ENCODE measurements at regions not wholly inside any gene's neighbourhood (a gene's known extent, or its start where the extent isn't known, plus 50 kb on each side); places are given as distances from the start of the nearest gene placed in this dataset.
"Not testable (repeated sequence)": the region's sequence is repeated elsewhere in the genome, so short reads cannot be mapped to it uniquely, and the experiment has no call there.

DNA sequence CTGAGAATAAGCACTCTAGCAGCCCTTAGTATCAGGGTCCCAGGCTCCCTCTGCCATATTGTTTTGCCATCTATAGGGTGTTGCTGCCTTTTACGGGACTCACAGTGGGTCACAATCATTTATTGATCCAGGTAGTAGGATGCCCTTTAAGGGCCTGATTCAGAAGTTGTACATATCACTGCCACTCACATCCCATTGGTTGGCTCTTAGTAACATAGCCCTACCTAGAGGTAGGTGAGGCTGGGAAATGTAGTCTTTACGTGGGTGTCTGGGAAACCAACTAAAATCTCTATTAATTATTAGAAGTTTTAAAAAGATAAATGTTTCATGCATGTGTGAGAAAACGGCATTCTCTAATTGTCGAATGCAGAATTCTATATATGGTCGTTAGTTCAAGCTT is 78.8 kb upstream of the ATP5PO start:
- peaks cover 5% of the 10 kb centered on the region for H3K9me3 ChIP-seq (ENCODE audit: control insufficient read depth, low read depth, low read length)
- H3K4me3 ChIP-seq (ENCODE audit: low read length) = no peak overlapping the region
- DNase-seq = no peak
- no peaks in the 10 kb centered on the region for H3K36me3 ChIP-seq (ENCODE audit: control insufficient read depth, insufficient read depth, low read length)
- 87% methylated on average over 3 of the region's 5 CpGs for WGBS (ENCODE audit: insufficient coverage, low lambda C conversion rate)
- H3K4me1 ChIP-seq (ENCODE audit: control insufficient read depth, insufficient read depth, low read length) = peaks cover 8% of the 10 kb centered on the region
- no peak overlapping the region for H3K27ac ChIP-seq (ENCODE audit: low read length)
- no peaks in the 10 kb centered on the region for H3K27me3 ChIP-seq (ENCODE audit: control insufficient read depth, insufficient read depth, low read length)

DNA sequence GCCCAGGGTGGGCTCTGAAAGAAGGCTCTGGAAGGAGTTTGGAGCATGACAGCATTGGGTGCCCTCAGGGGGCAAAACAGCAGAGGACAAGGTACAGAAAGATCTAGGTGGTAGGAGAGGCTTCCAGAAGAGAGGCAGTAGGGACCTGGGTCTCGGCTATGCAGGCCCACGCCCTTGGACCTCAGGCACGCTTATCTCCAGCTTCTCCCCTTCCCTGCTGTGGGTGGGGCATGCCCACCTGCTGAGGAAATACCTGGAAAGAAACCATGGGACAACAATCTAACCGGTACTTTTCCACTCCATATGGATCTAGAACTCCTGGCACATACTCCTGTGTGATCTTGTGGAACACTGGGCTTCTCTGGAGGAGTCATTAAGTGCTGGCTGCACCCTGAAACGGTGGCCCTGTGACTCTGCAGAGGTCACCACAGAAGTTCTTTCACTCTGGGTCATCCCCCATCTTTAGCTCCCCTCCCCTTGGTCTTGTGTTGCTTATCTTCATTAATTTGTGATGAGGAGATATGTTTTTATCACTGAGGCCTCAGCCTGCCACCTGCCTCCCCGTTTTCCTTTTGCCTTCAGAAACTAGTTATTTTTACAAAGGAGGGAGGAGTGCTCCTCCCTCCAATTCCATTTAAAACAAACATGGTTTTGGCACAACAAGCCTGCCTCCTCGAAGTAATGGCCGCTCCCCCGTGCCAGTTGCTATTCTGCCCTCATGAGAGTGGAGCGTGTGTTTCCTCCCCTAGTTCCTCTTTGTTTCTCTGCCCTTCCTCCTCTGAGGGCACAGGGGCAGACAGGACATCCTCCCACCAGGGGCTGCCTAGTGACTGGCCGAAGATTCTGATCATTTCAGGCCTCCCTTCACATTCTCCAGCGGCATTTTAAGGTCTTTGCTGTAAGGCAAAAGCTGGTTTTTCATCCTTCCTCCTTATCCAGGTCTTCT is 78.0 kb upstream of the ATP5PO start:
- DNase-seq = peak in 1 of 2 donors; percentile 51
- WGBS (ENCODE audit: insufficient coverage, low lambda C conversion rate) = 67% methylated on average over 1 of the region's 12 CpGs
- peaks cover 5% of the 10 kb centered on the region for H3K9me3 ChIP-seq (ENCODE audit: control insufficient read depth, low read depth, low read length)
- H3K27ac ChIP-seq (ENCODE audit: low read length) = no peak overlapping the region
- no peaks in the 10 kb centered on the region for H3K36me3 ChIP-seq (ENCODE audit: control insufficient read depth, insufficient read depth, low read length)
- H3K27me3 ChIP-seq (ENCODE audit: control insufficient read depth, insufficient read depth, low read length) = no peaks in the 10 kb centered on the region
- H3K4me3 ChIP-seq (ENCODE audit: low read length) = no peak overlapping the region
- peaks cover 8% of the 10 kb centered on the region for H3K4me1 ChIP-seq (ENCODE audit: control insufficient read depth, insufficient read depth, low read length)

DNA sequence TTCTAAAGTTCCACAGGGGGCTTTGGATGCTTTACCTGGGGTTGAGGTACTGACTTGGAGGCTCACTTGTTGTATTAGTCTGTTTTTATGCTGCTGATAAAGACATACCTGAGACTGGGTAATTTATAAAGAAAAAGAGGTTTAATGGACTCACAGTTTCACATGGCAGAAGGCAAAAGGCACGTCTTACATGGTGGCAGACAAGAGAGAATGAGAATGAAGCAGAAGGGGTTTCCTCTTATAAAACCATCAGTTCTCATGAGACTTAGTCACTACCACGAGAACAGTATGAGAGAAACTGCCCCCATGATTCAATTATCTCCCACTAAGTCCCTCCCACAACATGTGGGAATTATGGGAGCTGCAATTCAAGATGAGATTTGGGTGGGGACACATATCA is 76.8 kb upstream of the ATP5PO start:
- not testable (repeated sequence) for DNase-seq; H3K4me3 ChIP-seq (ENCODE audit: low read length); H3K9me3 ChIP-seq (ENCODE audit: control insufficient read depth, low read depth, low read length); H3K27ac ChIP-seq (ENCODE audit: low read length); H3K27me3 ChIP-seq (ENCODE audit: control insufficient read depth, insufficient read depth, low read length); H3K4me1 ChIP-seq (ENCODE audit: control insufficient read depth, insufficient read depth, low read length); H3K36me3 ChIP-seq (ENCODE audit: control insufficient read depth, insufficient read depth, low read length)
- no CpG with 5 or more reads among the region's 2 CpGs for WGBS (ENCODE audit: insufficient coverage, low lambda C conversion rate)

DNA sequence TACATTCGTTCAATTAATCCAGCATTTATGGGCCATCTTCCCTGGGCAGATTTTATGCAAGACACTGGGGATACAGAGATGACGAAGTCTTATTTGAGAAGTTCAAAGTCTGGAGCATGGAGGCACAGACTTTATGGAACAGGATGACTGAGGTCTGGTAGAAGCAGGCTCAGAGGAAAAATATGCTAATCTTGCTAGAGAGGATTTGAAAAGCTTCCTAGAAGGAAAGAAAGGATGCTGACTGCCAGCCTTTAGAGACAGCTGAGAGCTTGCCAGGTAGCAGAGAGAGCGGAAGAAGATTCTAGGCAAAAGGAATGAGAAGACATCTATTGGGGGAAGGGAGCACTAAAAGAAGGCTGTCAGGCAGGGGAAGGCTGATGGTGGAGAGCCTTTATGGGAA is 75.5 kb upstream of the ATP5PO start:
- H3K27ac ChIP-seq (ENCODE audit: low read length) = no peak overlapping the region
- H3K4me1 ChIP-seq (ENCODE audit: control insufficient read depth, insufficient read depth, low read length) = peaks cover 8% of the 10 kb centered on the region
- H3K4me3 ChIP-seq (ENCODE audit: low read length) = no peak overlapping the region
- no peaks in the 10 kb centered on the region for H3K36me3 ChIP-seq (ENCODE audit: control insufficient read depth, insufficient read depth, low read length)
- H3K27me3 ChIP-seq (ENCODE audit: control insufficient read depth, insufficient read depth, low read length) = no peaks in the 10 kb centered on the region
- WGBS (ENCODE audit: insufficient coverage, low lambda C conversion rate) = no CpG with 5 or more reads among the region's 3 CpGs
- no peak for DNase-seq
- no peaks in the 10 kb centered on the region for H3K9me3 ChIP-seq (ENCODE audit: control insufficient read depth, low read depth, low read length)

DNA sequence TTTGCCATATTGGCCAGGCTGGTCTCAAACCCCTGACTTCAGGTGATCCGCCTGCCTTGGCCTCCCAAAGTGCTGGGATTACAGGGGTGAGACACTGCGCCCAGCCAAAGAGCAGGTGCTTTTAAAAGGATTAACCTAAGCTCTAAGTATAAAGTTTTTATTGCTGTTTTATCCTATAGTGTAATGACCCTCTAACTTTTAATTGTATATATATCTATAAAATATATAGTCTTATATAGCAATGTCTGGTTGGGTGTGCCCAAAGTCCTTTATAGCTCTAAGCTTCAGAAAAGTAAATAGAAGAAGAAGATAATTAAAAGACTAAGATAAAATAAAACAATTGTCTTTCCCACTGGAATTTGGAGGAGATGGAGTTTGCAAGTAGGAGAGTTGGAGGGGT is 73.8 kb upstream of the ATP5PO start:
- Histone ChIP-seq H3K27ac (ENCODE audit: low read length) (no peak overlapping the region), H3K27me3 (ENCODE audit: control insufficient read depth, insufficient read depth, low read length) (no peaks in the 10 kb centered on the region), H3K36me3 (ENCODE audit: control insufficient read depth, insufficient read depth, low read length) (no peaks in the 10 kb centered on the region), H3K4me3 (ENCODE audit: low read length) (no peak overlapping the region), H3K9me3 (ENCODE audit: control insufficient read depth, low read depth, low read length) (peaks cover 5% of the 10 kb centered on the region), H3K4me1 (ENCODE audit: control insufficient read depth, insufficient read depth, low read length) (peaks cover 8% of the 10 kb centered on the region)
- DNase-seq = no peak
- no CpG with 5 or more reads among the region's 2 CpGs for WGBS (ENCODE audit: insufficient coverage, low lambda C conversion rate)

DNA sequence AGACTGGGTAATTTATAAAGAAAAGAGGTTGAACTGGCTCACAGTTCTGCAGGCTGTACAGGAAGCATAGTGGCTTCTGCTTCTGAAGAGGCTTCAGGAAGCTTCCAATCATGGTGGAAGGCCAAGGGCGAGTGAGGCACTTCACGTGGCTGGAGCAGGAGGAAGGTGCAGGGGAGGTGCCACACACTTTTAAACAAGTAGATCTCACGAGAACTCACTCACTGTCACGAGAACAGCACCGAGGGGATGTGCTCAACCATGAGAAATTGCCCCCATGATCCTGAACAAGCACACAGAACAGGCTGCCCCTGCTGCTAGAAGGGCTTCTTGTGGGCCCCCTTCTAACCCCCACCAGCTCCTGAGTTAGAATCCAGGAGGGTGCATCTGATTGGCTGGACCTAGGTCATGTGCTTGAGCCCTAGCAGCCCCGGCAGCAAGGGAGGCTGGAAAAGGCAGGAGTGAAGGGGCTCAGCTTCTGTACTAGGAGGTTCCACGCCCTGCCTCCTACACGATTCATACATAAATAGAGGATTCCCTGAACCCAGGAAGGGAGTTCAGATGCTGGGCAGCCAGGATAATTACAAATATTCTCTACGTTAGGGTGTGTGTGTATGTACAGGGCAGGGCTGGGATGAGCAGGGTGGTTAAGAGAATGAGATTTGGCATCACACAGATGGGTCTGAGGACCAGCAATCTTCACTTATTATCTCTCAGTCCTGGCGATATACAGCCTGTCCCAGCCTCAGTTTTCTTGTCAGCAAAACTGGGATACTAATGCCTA is 72.8 kb upstream of the ATP5PO start:
- Histone ChIP-seq H3K4me1 (ENCODE audit: control insufficient read depth, insufficient read depth, low read length) (peaks cover 5% of the 10 kb centered on the region), H3K4me3 (ENCODE audit: low read length) (no peak overlapping the region), H3K9me3 (ENCODE audit: control insufficient read depth, low read depth, low read length) (peaks cover 5% of the 10 kb centered on the region), H3K27me3 (ENCODE audit: control insufficient read depth, insufficient read depth, low read length) (no peaks in the 10 kb centered on the region), H3K27ac (ENCODE audit: low read length) (no peak overlapping the region), H3K36me3 (ENCODE audit: control insufficient read depth, insufficient read depth, low read length) (no peaks in the 10 kb centered on the region)
- WGBS (ENCODE audit: insufficient coverage, low lambda C conversion rate) = no CpG with 5 or more reads among the region's 10 CpGs
- no peak for DNase-seq

DNA sequence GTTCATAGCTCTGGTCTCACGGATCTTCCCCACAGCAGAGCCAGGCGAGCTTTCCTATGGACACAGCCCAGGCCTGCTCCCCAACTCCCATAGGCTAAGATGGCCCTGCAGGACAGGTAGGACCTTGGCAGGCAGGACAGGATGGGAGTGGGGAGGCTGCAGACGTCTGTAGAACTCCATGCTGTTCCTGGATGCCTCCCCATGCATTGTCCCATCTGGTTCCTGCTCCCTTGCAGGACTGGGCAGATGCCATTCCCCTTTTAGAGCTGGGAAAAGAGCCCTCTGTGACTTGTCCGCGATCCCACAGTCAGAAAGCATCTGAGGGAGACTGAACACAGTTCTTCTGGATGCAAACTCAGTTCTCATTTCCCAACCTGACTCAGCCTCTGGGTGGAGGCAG is 71.9 kb upstream of the ATP5PO start:
- no peak overlapping the region for H3K27ac ChIP-seq (ENCODE audit: low read length)
- H3K4me3 ChIP-seq (ENCODE audit: low read length) = no peak overlapping the region
- DNase-seq = no peak
- 100% methylated on average over 2 of the region's 5 CpGs for WGBS (ENCODE audit: insufficient coverage, low lambda C conversion rate)
- H3K36me3 ChIP-seq (ENCODE audit: control insufficient read depth, insufficient read depth, low read length) = no peaks in the 10 kb centered on the region
- H3K9me3 ChIP-seq (ENCODE audit: control insufficient read depth, low read depth, low read length) = peaks cover 5% of the 10 kb centered on the region
- no peaks in the 10 kb centered on the region for H3K4me1 ChIP-seq (ENCODE audit: control insufficient read depth, insufficient read depth, low read length)
- no peaks in the 10 kb centered on the region for H3K27me3 ChIP-seq (ENCODE audit: control insufficient read depth, insufficient read depth, low read length)

DNA sequence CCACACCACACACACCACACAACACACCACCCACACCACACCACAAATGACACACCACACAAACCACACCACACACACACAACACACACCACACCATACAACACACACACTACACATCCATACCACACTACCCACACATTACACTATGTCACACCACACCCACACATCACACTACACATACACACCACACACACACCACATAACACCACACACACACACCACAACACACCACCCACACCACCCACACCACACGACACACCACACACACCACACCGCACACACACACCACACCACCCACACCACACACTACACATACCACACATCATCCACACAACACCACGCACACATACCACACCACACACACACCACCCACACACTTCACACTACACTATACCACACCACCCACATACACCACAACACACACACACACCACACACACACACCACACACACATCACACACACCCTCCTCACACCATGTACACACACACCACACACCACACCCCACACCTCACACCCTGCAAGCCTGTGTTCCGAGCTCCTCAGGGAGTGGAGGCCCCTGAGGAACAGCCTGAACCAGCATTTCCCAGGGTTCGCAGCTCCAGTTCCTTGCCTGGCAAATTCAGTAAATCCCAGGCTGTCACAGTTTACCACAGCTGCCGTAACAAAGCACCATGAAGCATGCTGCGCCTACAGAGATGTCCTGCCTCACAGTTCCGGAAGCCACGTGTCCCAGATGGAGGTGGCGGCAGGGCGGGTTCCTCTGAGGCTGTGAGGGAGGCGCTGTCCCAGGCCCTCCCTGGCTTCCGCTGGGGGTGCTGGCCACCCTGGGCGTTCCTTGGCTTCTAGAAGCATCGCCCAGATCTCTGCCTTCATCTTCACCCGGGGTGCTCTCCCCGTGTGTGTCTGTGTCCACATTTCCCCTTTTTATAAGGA is 69.8 kb upstream of the ATP5PO start:
- H3K4me3 ChIP-seq (ENCODE audit: low read length) = no peak overlapping the region

DNA sequence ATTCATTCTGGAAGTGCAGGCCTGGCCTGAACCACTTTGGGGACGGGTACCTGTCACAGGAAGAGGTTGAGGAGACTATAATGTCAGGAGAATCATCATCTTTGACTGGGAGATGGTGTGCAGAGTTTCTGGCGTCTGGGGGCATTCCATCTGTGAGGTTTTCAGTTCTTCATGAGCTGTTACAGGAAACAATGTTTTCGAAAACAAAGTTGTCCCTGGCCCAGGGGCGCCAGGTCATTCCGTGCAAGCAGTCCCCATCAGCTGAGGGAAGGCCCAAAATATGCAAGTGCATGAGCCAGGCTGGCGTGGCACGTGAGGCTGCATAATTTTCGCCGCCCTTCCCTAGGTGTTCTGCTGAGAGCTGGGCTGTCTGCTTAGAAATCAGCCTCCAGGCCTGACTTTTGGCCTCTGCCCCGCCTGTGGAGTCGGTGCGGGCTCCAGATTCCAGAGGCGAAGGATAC is 68.4 kb upstream of the ATP5PO start:
- no CpG with 5 or more reads among the region's 13 CpGs for WGBS (ENCODE audit: insufficient coverage, low lambda C conversion rate)
- H3K27ac ChIP-seq (ENCODE audit: low read length) = no peak overlapping the region

More for the DNA sequence above, 69.8 kb upstream of the ATP5PO start:
- Histone ChIP-seq H3K27ac (ENCODE audit: low read length) (no peak overlapping the region), H3K9me3 (ENCODE audit: control insufficient read depth, low read depth, low read length) (peaks cover 5% of the 10 kb centered on the region), H3K27me3 (ENCODE audit: control insufficient read depth, insufficient read depth, low read length) (no peaks in the 10 kb centered on the region), H3K4me1 (ENCODE audit: control insufficient read depth, insufficient read depth, low read length) (no peaks in the 10 kb centered on the region), H3K36me3 (ENCODE audit: control insufficient read depth, insufficient read depth, low read length) (no peaks in the 10 kb centered on the region)
- DNase-seq = no peak
- no CpG with 5 or more reads among the region's 17 CpGs for WGBS (ENCODE audit: insufficient coverage, low lambda C conversion rate)

More for the DNA sequence above, 68.4 kb upstream of the ATP5PO start:
- no peak for DNase-seq
- no peak overlapping the region for H3K4me3 ChIP-seq (ENCODE audit: low read length)
- H3K36me3 ChIP-seq (ENCODE audit: control insufficient read depth, insufficient read depth, low read length) = no peaks in the 10 kb centered on the region
- H3K4me1 ChIP-seq (ENCODE audit: control insufficient read depth, insufficient read depth, low read length) = no peaks in the 10 kb centered on the region
- H3K27me3 ChIP-seq (ENCODE audit: control insufficient read depth, insufficient read depth, low read length) = no peaks in the 10 kb centered on the region
- H3K9me3 ChIP-seq (ENCODE audit: control insufficient read depth, low read depth, low read length) = peaks cover 5% of the 10 kb centered on the region

Measured in large intestine (tissue), 3 donors.